ENCODE measurements at regions not wholly inside any gene's neighbourhood (a gene's known extent, or its start where the extent isn't known, plus 50 kb on each side); places are given as distances from the start of the nearest gene placed in this dataset.
"Not testable (repeated sequence)": the region's sequence is repeated elsewhere in the genome, so short reads cannot be mapped to it uniquely, and the experiment has no call there.

- Histone ChIP-seq H3K27me3 (ENCODE audit: insufficient read depth, low read depth, severe bottlenecking) (no peaks in the 10 kb centered on the region), H3K36me3 (no peaks in the 10 kb centered on the region), H3K9me3 (ENCODE audit: severe bottlenecking) (no peaks in the 10 kb centered on the region), H3K27ac (no peak overlapping the region), H3K4me3 (ENCODE audit: low read depth, low read length) (no peak overlapping the region)
- no peak for DNase-seq
- TF ChIP-seq, protein P1, sequence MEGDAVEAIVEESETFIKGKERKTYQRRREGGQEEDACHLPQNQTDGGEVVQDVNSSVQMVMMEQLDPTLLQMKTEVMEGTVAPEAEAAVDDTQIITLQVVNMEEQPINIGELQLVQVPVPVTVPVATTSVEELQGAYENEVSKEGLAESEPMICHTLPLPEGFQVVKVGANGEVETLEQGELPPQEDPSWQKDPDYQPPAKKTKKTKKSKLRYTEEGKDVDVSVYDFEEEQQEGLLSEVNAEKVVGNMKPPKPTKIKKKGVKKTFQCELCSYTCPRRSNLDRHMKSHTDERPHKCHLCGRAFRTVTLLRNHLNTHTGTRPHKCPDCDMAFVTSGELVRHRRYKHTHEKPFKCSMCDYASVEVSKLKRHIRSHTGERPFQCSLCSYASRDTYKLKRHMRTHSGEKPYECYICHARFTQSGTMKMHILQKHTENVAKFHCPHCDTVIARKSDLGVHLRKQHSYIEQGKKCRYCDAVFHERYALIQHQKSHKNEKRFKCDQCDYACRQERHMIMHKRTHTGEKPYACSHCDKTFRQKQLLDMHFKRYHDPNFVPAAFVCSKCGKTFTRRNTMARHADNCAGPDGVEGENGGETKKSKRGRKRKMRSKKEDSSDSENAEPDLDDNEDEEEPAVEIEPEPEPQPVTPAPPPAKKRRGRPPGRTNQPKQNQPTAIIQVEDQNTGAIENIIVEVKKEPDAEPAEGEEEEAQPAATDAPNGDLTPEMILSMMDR (IDR thresholded peaks at IDR 0.05; ENCODE audit: low read depth, low read length) = peak; percentile 27; the same call in 1 of the 2 replicates
Measured at GRCh38 chr4:158410272-158410671, 111.4 kb upstream of the RXFP1 start.

DNA sequence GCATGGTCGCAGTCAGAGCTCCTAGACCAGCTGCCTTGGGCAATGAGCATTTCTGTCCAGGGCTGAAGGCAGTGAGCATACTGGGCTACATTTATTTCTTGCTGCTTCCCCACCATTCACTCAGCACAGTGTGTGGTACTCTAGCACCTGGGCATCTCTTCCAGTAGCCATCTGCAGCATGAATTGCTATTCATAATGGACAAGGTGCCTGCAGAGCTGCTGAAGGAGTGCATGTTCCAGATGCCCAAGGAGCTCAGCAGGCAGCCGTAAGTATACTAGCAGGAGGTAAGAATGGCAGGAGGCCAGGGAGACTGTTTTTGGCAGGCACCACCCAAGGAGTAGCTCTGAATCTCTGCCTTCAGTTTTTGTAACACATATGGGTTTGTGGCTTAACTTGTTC lies 110.4 kb upstream of the RXFP1 start:
- no peaks in the 10 kb centered on the region for H3K9me3 ChIP-seq (ENCODE audit: severe bottlenecking)
- no peak for DNase-seq
- TF ChIP-seq, protein P1 (IDR thresholded peaks at IDR 0.05; ENCODE audit: low read depth, low read length) = no peak

GRCh38 chr4:158418679-158419078 lies 103.0 kb upstream of the RXFP1 start:
- TF ChIP-seq, protein P1 (IDR thresholded peaks at IDR 0.05; ENCODE audit: low read depth, low read length) = 0 out of 2 replicates have a peak, but pooled peaks have one; percentile 5
- H3K9me3 ChIP-seq (ENCODE audit: severe bottlenecking); H3K36me3 ChIP-seq: not testable (repeated sequence)

More for the DNA sequence above, 110.4 kb upstream of the RXFP1 start:
- Histone ChIP-seq H3K4me3 (ENCODE audit: low read depth, low read length) (no peak overlapping the region), H3K36me3 (no peaks in the 10 kb centered on the region), H3K27ac (no peak overlapping the region), H3K27me3 (ENCODE audit: insufficient read depth, low read depth, severe bottlenecking) (no peaks in the 10 kb centered on the region)

GRCh38 chr4:158420782-158421181 lies 100.9 kb upstream of the RXFP1 start:
- TF ChIP-seq, protein P1 (IDR thresholded peaks at IDR 0.05; ENCODE audit: low read depth, low read length) = no peak
- DNase-seq = no peak
- Histone ChIP-seq H3K9me3 (ENCODE audit: severe bottlenecking) (no peaks in the 10 kb centered on the region), H3K27ac (no peak overlapping the region), H3K36me3 (no peaks in the 10 kb centered on the region), H3K27me3 (ENCODE audit: insufficient read depth, low read depth, severe bottlenecking) (no peaks in the 10 kb centered on the region), H3K4me3 (ENCODE audit: low read depth, low read length) (no peak overlapping the region)

More at GRCh38 chr4:158418679-158419078, 103.0 kb upstream of the RXFP1 start:
- H3K27ac ChIP-seq; H3K27me3 ChIP-seq (ENCODE audit: insufficient read depth, low read depth, severe bottlenecking); H3K4me3 ChIP-seq (ENCODE audit: low read depth, low read length); DNase-seq: not testable (repeated sequence)

DNA sequence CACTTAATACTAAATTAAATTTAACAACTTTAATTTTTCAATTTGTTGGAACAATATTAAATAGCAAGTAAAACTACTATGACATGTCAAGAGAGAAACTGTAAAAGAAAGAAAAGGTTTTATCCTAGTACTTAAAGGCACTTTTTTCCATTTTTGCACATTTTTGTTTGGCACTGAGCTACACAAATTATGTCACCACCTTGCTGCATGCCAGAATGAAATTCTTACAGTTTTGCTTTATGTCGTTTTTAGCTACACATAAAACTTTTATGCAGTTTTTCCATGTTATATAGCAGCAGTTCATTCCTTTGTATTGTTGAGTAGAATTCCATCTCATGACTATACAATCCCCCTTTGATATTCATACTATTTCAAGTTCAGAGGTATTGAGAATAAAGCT lies 99.1 kb upstream of the RXFP1 start:
- Histone ChIP-seq H3K36me3 (no peaks in the 10 kb centered on the region), H3K27me3 (ENCODE audit: insufficient read depth, low read depth, severe bottlenecking) (no peaks in the 10 kb centered on the region), H3K9me3 (ENCODE audit: severe bottlenecking) (no peaks in the 10 kb centered on the region), H3K4me3 (ENCODE audit: low read depth, low read length) (no peak overlapping the region), H3K27ac (no peak overlapping the region)
- TF ChIP-seq, protein P1 (IDR thresholded peaks at IDR 0.05; ENCODE audit: low read depth, low read length) = no peak
- DNase-seq = no peak

GRCh38 chr4:158428242-158428641 lies 93.4 kb upstream of the RXFP1 start:
- no peaks in the 10 kb centered on the region for H3K9me3 ChIP-seq (ENCODE audit: severe bottlenecking)
- no peak overlapping the region for H3K4me3 ChIP-seq (ENCODE audit: low read depth, low read length)
- TF ChIP-seq, protein P1 (IDR thresholded peaks at IDR 0.05; ENCODE audit: low read depth, low read length) = no peak
- no peak for DNase-seq
- H3K36me3 ChIP-seq = no peaks in the 10 kb centered on the region
- no peaks in the 10 kb centered on the region for H3K27me3 ChIP-seq (ENCODE audit: insufficient read depth, low read depth, severe bottlenecking)
- H3K27ac ChIP-seq = no peak overlapping the region
